ENCODE measurements at regions not wholly inside any gene's neighbourhood (a gene's known extent, or its start where the extent isn't known, plus 50 kb on each side); places are given as distances from the start of the nearest gene placed in this dataset.

DNA sequence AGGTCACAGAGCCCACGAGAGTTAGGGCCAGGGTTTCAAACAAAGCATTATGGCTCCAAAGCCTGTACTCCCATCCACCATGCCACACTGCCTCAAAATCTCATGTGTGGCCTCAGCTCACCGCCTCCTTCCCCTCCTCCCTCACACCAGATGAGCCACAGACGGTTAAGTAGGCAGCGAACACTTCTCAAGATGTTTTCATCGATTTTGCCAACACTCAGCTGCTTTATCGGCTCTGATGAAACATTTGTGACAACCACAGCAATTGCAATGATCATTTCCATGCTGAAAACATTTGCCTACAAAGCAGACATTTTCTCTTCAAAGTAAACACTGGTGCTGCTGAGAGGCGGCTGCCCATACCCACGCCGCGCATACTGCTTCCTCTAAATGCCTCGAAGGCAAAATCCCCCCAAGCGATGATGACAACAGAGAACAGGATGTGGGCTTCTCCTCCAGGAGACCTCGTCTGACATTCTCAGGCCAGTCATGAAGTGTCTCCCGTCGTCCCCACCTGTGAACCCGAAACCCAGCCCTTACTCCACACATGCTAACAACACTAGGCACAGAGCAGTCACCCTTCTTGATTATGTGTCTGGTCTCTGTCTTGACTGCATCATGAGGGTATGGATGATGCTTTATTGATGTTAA, 599.2 kb downstream of the SOX6 start:
- no peak overlapping the region for H3K4me3 ChIP-seq (replicated peaks; ENCODE audit: low read depth, low read length)
- TF ChIP-seq, protein P1, sequence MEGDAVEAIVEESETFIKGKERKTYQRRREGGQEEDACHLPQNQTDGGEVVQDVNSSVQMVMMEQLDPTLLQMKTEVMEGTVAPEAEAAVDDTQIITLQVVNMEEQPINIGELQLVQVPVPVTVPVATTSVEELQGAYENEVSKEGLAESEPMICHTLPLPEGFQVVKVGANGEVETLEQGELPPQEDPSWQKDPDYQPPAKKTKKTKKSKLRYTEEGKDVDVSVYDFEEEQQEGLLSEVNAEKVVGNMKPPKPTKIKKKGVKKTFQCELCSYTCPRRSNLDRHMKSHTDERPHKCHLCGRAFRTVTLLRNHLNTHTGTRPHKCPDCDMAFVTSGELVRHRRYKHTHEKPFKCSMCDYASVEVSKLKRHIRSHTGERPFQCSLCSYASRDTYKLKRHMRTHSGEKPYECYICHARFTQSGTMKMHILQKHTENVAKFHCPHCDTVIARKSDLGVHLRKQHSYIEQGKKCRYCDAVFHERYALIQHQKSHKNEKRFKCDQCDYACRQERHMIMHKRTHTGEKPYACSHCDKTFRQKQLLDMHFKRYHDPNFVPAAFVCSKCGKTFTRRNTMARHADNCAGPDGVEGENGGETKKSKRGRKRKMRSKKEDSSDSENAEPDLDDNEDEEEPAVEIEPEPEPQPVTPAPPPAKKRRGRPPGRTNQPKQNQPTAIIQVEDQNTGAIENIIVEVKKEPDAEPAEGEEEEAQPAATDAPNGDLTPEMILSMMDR (IDR thresholded peaks at IDR 0.05; ENCODE audit: low read length, missing control alignments), result no peak
- DNase-seq (ENCODE audit: low read depth), result no peak

DNA sequence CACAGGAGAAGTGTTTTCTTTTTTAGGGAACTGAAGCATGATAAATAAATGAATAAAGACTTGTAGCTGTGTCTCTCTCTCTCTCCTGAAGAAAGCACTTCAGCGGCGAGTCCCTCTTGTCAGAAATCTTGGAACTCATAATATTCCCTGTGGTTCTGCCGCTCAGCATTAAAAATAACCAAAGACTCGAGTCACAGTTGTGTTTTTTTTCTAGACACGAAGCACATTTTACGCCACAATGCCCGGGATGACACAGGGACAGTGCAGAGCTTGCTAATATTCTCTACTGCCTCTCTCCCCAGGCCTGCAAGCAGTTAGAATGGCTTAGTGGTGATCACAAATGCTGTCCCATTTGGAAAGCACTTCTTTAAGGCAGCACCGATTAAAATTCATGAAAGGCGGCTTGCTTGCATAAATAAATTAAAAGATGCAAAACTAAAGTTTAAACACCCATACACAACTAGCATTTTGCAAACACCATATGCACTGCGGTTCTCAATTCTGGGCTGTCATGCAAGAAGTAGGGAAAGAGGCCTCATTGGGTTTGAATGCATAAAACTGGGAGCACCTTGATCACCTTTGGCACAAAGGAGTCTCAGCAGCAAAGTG, 597.4 kb downstream of the SOX6 start:
- TF ChIP-seq, protein P1 (IDR thresholded peaks at IDR 0.05; ENCODE audit: low read length, missing control alignments), result no peak
- no peak overlapping the region for H3K4me3 ChIP-seq (replicated peaks; ENCODE audit: low read depth, low read length)
- DNase-seq (ENCODE audit: low read depth), result no peak

DNA sequence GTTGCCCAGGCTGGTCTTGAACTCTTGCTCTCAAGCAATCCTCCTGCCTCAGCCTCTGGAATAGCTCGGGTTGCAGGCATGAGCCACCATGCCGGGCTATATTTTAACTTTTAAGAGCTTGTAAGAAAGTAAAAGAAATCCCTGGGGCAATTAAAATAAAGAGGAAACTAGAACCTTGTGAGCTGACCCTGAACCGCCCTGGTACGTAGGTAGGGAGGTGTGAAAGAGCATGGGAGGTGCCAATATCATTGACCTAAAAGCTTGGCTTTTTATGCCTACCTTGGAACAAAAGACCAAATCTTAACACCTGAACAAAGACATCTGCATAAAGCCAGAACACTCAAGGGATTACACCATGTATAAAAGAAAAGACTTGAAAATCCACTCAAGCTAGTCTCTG, 595.1 kb downstream of the SOX6 start:
- no peak for DNase-seq (ENCODE audit: low read depth)
- TF ChIP-seq, protein P1 (IDR thresholded peaks at IDR 0.05; ENCODE audit: low read length, missing control alignments), result no peak

DNA sequence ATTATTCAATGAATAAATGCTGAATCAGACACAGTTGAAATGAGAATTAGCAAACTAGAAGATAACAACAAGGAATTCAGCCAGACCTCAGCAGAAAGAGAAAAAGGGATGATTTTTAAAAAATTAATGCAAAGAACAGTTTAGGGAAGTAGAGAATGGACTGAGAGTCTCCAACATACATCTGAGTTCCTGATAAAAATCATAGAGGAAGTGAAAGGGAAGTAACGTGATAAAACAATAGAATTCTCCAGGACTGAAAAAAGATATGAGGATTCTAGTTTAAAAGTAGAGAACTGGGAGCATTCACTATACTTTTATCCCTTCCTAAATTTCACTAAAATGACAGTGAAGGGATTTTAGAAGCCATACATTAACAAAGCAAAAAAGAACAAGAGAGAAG, 592.0 kb downstream of the SOX6 start:
- TF ChIP-seq, protein P1 (IDR thresholded peaks at IDR 0.05; ENCODE audit: low read length, missing control alignments), result no peak
- H3K4me3 ChIP-seq (replicated peaks; ENCODE audit: low read depth, low read length), result no peak overlapping the region
- DNase-seq (ENCODE audit: low read depth), result no peak

More for the DNA sequence above, 595.1 kb downstream of the SOX6 start:
- H3K4me3 ChIP-seq (replicated peaks; ENCODE audit: low read depth, low read length), result no peak overlapping the region

DNA sequence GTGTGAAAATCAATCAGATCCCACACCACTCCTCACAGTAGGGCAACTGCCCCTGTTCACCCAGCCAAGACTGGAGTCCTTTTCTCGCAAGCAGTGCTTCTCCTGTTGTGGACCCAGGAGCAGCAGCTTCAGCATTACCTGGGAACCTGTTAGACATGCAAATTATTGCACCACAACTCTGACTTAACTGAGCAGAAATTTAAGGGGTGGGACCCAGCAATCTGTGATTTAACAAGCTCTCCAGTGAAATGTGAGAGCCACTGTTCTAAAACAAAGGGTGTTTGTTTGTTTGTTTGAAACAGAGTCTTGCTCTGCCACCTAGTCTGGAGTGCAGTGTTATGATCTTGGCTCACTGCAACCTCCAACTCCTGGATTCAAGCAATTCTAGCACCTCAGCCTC, 591.4 kb downstream of the SOX6 start:
- H3K4me3 ChIP-seq (replicated peaks; ENCODE audit: low read depth, low read length), result no peak overlapping the region
- TF ChIP-seq, protein P1 (IDR thresholded peaks at IDR 0.05; ENCODE audit: low read length, missing control alignments), result no peak
- DNase-seq (ENCODE audit: low read depth), result no peak

DNA sequence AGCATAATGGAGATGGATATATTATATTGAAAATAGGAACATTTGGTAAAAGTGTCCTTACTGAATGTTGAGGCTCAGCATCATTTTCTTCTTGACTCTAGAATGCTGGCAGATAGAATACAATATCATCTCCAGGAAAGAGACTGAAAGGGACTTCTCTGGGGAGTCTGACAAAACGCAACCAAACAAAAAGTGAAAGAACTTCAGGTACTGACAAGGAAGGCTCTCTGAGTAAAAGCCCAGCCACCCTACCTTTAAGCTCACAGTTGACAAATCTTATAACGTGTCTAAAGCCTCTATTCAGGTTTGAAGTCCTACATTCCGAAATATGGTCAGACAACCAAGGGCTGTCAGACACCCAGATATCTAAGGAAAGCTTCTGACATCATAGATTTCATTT, 590.8 kb downstream of the SOX6 start:
- TF ChIP-seq, protein P1 (IDR thresholded peaks at IDR 0.05; ENCODE audit: low read length, missing control alignments), result no peak
- DNase-seq (ENCODE audit: low read depth), result no peak
- no peak overlapping the region for H3K4me3 ChIP-seq (replicated peaks; ENCODE audit: low read depth, low read length)

DNA sequence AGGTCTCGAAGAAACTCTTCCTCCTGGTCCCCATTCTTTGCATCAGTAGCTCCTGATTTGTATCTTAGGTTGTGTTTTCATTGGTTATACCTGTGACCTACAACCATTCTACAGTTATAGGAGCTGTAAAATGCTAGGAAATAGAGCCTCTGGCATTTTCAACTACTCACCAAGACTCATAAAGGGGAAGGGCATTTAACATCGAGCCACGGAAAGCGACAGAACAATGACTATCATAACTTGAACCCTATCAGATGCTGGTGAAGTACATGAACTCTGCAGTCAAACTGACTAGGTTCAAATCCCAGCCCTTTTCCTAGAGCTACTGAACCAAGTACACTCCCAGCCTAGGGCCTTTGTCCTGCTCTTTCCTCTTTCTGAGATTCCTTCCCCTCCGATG, 588.0 kb downstream of the SOX6 start:
- DNase-seq (ENCODE audit: low read depth), result no peak
- TF ChIP-seq, protein P1 (IDR thresholded peaks at IDR 0.05; ENCODE audit: low read length, missing control alignments), result no peak
- no peak overlapping the region for H3K4me3 ChIP-seq (replicated peaks; ENCODE audit: low read depth, low read length)

Measured in fibroblast of pulmonary artery (primary cell).